ENCODE measurements at regions not wholly inside any gene's neighbourhood (a gene's known extent, or its start where the extent isn't known, plus 50 kb on each side); places are given as distances from the start of the nearest gene placed in this dataset.
A peak's percentile ranks its signal among the peaks of the same experiment; 100 is the strongest.
"Not testable (repeated sequence)": the region's sequence is repeated elsewhere in the genome, so short reads cannot be mapped to it uniquely, and the experiment has no call there.

GRCh38 chr1:245062741-245063305, 92.0 kb upstream of the KIF26B start:
- ATAC-seq (peak; percentile 59), DNase-seq (ENCODE audit: low spot score) (no peak)

- ATAC-seq; DNase-seq (ENCODE audit: low spot score): not testable (repeated sequence)
These were observed 93.0 kb upstream of the KIF26B start for GRCh38 chr1:245061808-245062207.

GRCh38 chr1:245060684-245061374, 94.0 kb upstream of the KIF26B start:
- DNase-seq (ENCODE audit: low spot score) (peak; percentile 93), ATAC-seq (peak; percentile 88)

DNA sequence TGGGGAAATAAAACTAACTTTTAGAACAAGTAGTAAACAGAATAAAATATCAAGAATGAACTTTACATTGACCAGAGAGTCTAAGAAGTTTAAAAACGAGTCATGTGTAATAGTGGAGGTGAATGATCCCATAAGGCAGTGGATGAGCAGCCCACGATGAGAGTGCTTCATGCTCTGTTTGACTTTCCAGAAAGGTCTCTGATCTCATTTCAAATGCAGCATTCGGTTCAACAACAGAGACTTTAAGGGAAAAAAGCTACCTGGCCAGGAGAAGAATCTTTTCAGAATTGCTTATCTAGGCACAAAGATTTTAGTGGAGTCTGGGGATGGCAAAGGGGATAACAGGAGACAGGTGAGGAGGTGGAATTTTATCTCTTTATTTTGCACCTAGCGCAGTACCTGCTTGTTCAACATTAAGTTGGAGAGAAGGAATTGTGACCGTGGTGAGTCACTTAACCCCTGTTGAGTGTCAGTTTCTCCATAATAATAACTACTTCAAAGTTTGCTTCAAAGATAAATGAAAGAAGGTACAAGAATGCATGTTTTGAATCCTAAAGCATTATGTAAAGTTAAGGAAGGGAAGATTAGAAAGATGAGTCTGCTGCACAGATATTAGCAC, 94.9 kb upstream of the KIF26B start:
- DNase-seq (ENCODE audit: low spot score) (no peak), ATAC-seq (no peak)

DNA sequence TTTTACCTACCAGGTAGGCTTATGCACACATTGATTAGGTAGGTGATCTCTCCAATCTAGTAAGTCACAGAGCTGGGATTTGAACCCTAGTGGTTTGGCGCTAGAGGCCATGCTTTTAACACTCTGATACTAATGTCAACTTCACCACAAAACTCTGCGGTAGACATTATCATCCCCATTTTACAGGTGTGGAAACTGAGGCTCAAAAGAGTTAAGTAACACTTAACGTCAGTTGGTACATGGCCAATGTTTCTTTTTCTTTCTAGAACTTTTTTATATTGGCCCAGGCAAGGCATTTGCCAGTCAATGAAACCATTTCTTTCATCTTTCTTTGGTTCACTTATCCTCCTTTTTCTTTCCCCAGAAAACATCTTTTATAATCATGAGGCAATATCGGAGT, 95.9 kb upstream of the KIF26B start:
- ATAC-seq, result no peak
- no peak for DNase-seq (ENCODE audit: low spot score)

DNA sequence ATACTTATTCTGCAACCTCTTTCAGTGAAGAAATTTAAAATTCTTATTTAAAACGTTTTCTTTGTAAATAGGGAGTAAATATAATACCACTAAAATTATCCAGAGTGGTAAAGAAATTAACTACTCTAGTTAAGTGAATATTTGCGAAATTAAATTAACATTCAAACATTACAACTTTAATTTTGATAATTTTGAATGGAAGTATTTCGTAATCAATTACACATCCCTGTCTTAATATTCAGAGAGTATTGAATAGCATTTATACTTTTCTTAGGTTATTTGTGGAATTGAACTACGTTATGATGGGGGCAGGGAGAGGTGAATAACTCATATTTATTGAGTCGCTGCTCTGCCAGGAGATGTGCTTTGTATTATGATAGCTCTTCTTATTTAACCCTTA, 96.3 kb upstream of the KIF26B start:
- DNase-seq (ENCODE audit: low spot score), result no peak
- ATAC-seq, result no peak

DNA sequence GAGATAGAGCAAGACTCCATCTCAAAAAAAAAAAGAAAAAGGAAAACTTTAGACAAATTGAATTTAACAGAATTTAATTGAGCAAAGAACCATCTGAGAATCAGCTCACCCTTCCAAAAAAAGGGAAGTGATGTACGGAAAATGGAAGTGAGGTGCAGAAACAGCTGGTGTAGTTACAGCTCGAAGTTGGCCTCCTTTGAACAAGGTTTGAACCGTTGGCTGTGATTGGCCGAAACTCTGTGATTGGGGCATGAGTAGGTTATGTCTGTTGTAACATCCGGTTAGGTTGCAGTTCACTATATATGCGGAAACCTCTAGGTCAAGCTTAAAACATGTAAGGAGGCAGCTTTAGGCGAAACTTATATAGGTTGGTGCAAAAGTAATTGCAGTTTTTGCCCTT, 97.9 kb upstream of the KIF26B start:
- DNase-seq (ENCODE audit: low spot score) (no peak), ATAC-seq (no peak)

GRCh38 chr1:245056296-245056695, 98.5 kb upstream of the KIF26B start:
- DNase-seq (ENCODE audit: low spot score); ATAC-seq: not testable (repeated sequence)

DNA sequence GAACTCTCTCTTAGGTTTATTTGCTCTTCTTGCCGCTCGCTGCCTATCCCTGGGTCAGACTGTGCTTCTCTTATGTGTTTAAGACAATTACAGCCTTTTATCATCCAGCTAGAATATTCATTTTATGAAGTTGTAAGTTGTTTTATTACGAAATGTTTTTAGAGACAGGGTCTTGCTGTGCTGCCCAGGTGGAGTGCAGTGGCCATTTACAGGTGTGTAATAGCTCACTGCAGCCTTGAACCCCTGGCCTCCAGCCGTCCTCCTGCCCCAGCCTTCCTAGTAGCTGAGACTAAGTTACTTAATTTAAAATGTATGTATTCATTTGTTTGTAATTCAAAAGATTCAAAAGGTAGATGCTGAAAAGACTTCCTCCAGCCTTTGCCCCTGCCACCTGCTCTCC, 99.0 kb upstream of the KIF26B start:
- no peak for DNase-seq (ENCODE audit: low spot score)

DNA sequence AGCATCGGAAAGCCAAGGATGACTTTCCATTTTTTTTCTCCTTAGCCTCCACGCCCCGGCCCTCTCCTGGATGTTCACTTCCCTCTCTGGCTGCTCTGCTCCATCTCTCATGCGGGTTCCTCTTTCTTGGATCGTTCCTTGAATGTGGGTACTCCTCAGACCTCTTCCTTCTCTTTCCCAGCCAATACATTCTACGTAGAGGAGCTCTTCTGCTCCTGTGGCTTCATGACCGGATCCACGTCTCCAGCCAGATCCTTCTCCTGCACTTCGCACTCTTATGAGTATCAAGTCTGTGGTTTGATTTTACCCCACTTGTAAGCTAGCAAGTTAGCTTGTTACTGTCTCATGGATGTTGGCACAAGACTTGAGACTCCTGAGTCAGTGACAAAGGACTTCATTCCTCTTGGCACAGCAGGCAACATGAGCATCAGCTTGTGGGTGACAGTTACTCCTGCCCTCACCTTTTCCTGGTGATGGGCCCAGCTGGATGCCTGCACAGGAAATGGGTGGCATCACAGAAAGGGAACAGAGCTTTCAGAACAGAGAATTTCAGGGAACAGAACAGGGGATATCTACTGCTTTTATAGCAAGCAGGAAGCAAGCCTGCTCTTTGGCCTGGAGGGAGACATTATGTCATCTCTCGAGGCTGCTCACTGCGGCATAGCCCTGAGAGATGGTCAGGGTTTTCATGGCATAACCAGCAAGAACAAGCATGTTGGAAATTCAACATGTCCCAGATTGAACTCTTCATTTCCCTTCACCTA, 100.1 kb upstream of the KIF26B start:
- no peak for ATAC-seq
- no peak for DNase-seq (ENCODE audit: low spot score)

More for the DNA sequence above, 99.0 kb upstream of the KIF26B start:
- ATAC-seq, result no peak

- ATAC-seq, result no peak
- no peak for DNase-seq (ENCODE audit: low spot score)
These were observed 100.7 kb upstream of the KIF26B start for GRCh38 chr1:245054105-245054504.

GRCh38 chr1:245052258-245052657, 102.5 kb upstream of the KIF26B start:
- DNase-seq (ENCODE audit: low spot score), result no peak
- no peak for ATAC-seq

DNA sequence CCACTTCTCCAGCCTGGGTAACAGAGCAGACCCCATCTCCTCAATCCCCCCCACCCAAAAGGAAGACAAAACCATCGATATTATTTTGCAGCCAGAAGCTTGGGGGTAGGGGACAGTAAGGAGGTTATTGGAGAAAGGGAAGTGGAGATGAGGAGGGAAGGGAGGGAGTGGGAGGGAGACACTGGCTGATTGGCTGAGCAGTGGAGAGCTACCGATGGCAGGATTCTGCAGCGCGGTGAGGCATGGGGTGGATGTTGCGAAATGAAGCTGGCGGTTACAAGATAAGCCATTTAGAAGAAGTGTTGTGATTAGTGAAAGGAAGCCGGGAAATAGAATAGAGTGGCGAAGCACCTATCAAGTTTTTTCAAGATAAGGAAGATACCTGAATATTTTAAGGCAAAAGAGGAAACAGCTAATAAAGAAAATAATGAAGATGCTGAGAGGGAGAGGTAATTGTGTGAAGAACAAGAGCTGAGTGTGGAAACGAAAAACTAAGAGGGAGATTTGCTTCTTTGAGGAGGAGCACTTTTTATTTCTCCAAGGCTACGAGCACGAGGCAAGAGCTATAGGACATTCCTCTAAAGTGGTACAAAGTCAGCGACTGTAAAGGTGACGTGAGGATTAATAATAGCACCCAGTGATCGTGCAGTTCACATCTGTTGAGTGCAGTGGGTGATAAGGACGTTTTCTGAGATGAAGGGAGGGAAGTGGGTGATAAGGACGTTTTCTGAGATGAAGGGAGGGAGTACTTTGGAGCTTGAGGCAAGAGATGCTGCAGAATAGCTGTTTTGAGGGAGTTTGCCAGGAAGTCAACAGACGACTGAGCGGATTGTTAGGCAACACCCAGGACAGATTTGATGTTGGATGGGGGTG, 103.2 kb upstream of the KIF26B start:
- peak; percentile 57 for DNase-seq (ENCODE audit: low spot score)
- peak; percentile 83 for ATAC-seq

GRCh38 chr1:245046769-245047168, 108.0 kb upstream of the KIF26B start:
- no peak for DNase-seq (ENCODE audit: low spot score)

GRCh38 chr1:245046315-245046714, 108.5 kb upstream of the KIF26B start:
- no peak for DNase-seq (ENCODE audit: low spot score)

More at GRCh38 chr1:245046769-245047168, 108.0 kb upstream of the KIF26B start:
- no peak for ATAC-seq

DNA sequence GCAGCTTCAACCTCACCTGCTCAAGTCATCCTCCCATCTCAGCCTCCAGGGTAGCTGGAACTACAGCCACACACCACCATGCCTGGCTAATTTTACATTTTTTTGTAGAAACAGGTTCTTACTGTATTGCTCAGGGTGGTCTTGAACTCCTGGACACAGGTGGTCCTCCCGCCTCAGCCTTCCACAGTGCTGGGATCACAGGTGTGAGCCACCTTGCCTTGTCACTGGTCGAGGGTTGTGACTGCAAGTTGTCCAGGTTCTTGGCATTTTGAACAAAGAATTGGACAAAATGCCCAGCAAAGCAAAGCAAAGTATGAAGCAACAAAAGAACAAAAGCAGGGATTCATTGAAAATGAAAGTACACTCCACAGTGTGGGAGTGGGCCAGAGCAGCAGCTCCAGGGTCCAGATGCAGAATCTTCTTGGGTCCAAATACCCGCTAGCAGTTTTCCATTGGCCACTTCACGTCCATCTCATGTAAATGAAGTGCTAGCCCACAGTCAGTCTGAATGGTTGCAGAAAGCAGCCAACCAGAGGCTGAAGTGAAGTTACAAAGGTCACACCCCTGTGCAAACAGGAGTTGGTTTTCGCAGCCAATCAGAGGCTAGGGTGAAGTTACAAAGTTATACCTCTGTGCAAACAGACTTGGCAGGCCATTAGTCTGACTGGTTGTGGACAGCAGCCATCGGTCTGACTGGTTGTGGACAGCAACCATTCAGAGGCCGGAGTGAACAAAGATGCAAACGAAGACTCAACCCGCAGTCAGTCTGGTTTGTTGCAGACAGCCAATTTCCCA, 109.5 kb upstream of the KIF26B start:
- peak; percentile 87 for ATAC-seq
- peak; percentile 89 for DNase-seq (ENCODE audit: low spot score)

More at GRCh38 chr1:245046315-245046714, 108.5 kb upstream of the KIF26B start:
- no peak for ATAC-seq

- DNase-seq (ENCODE audit: low spot score) (no peak), ATAC-seq (peak; percentile 37)
These were observed 111.2 kb upstream of the KIF26B start for GRCh38 chr1:245043611-245043940.

GRCh38 chr1:245041058-245041698, 113.6 kb upstream of the KIF26B start:
- ATAC-seq, result no peak
- no peak for DNase-seq (ENCODE audit: low spot score)

- ATAC-seq (no peak), DNase-seq (ENCODE audit: low spot score) (no peak)
These were observed 115.6 kb upstream of the KIF26B start for GRCh38 chr1:245039196-245039595.

Measured in left lobe of liver (tissue), 2 donors.